GOT3 (cell line): ENCODE measurements at regions not wholly inside any gene's neighbourhood (a gene's known extent, or its start where the extent isn't known, plus 50 kb on each side); places are given as distances from the start of the nearest gene placed in this dataset.

Experiments used
- DNase-seq: peaks from one replicate; lab custom pipeline; 2025; ENCODE audit warnings: mixed read lengths; lab: John Stamatoyannopoulos, UW

DNA sequence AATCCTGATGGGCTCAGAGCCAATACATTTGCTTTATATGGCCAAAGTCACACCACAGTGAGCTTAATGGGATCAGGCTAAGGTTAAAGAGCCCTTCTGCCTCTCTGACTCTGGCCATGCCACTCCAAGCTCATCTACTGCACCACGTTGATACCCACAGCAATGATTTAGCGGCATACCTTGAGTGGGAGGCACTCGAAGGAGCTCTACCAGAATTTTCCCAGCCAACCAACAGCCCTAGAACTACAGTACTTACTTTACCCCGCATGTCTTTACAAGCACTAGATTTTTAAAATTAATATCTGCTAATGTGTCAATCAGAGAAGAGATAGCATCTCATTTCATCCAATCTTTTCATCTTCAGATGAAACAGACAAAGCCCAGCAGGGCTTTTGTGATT is 300.5 kb downstream of the GRIN2B start:
- no peak for DNase-seq

DNA sequence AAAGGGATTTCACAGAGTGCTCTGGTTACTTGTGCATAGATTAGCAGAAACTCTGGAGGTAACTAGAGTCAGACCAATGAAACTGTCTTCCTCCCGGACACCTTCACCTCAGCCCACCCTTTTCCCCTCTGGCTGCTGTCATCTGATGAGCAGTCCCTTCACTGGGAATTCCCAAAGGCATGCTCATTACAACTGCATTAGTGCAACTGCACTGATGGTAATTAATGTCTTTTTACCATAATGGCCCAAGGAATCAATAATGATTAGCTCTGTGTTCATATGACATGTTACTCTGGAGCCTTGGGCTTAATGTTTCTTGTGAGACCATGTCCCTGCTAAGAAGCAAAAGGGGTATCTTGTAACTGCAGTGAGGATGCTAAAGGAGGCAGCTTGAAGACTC is 304.5 kb downstream of the GRIN2B start:
- DNase-seq = no peak

DNA sequence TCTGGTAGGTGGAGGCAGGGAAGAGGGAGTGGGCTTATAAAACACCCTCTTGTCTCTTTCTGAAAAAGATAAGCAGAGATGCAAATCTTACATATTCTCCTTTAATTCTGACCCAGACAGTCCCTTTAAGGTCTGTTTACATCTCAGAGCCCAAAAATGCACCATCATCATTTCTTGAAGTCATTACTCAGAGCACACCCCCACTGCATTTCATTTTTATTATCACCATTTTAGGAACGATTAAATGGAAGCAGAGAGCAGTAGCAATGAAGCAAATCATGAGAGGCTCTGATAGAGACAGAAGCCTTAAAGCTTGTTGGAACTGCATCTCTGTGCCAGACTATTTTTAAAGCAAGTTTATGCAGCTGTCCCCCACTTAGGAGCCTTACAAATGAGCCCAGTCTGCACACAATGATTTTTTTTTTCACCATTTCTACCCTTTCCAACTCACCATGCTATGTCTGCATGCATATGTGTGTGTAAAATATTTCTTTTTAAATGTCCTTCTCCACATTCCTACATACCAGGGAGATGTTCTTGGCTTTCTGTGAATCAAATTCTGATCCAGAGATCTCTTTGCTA is 311.0 kb downstream of the GRIN2B start:
- no peak for DNase-seq

DNA sequence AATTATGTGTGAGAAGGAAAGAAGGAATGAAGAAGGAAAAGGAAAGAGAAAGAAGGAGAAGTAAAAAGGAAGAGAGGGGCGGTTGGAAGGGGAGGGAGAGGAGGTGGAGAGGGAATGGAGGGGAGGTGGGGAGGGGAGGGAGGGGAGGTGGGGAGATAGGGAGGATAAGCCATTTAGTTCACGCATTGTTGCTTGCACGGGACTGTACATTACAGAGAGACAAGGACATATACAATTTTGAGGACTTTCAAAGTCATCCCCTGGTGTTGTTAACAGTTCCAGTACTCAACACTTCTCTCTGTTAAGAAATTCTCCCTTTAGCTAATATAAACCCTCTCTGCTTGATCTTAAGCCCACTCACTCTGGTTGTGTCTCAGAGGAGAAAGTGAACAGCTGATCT is 312.5 kb downstream of the GRIN2B start:
- no peak for DNase-seq

DNA sequence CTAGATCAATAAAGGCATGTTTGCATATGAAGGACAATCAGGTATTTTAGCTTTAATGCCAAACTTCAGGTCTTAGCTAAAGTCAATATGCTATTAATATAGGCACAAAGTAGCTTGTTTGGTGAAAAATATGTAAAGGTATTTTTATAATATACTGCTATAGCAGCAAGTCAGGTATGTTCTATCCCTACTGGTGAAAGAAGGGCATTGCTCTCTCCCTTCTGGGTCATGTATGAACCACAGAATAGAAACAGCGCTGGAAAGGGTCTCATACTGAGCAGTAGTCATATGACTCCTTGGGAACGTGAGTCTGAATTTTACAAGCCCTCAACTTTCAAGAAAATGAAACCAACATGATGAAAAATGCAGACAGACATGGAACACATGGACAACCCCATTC is 314.6 kb downstream of the GRIN2B start:
- DNase-seq = no peak

DNA sequence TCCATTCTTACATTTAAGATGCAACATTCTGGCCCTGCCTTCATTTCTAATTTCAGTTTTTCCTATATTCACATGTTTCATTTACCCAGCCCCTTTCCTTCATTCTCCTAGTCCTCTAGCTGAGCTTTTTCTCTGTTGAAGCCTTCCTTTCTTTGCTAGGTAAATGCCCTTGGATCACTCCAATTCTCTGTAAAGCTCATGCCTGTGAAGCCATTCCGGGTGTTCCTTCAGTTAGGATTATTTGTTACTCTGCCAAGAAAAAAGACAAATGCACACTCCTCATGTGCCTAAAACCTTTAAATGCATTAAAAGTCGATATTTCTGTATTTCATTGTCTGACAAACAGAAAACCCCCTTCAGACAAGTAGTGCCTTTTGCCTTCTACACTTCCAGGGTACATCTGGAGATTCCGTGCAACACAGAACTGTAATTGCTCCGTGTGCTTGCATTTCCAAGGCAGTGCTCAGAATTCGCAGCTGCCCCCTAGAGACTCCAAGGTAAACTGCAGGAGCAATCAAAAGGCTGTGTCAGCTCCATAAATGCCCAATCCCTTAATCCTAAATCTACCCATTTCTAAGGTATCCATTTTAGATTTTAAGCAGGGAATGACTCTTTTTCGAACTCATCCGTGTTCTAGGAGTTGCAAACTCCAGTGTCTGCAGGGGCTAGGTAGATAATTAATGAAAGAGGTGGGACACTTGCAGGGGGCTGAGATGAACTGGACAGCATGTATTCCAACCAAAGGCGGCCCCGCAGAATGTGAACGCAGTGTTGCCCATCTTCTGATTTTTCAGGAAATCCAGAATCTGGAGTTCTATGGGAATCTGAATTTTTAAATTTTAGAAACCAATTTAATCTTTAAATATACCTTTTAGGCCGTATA is 320.2 kb downstream of the GRIN2B start:
- no peak for DNase-seq

DNA sequence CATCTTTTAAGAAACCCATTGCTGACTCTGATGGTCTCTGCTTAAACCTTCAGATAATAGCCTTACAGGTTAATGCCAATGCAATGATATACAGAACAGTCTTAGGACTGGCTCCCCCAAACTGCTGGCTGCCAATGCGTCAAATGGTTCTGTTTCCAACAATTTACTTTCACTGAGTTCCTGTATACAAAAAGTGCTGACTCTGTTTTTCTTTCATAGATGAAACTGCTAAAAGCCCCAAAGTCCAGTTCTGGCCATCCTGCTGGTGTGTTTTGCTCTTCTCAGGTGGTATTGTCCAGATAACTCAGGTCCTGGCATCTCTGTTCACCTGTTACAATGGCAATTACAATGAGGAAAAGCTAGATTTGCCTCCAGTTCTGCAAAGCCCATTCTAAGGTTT is 326.9 kb downstream of the GRIN2B start:
- DNase-seq = no peak

DNA sequence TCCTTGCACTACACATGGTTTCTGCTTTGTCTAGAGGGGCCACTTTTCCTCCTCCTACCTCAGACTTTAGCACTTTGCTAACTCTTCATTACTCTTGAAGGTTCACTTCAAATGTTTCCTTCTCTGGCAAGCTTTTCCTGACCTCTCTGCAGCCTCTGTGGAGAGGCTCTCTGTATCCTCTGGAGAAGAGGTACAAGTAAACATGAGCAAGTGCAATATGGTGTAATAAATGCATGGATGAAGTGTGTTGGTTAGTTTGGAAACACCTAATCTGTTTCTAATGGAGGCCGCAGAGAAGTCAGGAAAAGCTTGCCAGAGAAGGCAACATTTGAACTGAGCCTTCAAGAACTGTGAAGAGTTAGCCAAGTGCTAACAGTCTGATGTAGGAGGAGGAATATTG is 329.3 kb downstream of the GRIN2B start:
- no peak for DNase-seq

DNA sequence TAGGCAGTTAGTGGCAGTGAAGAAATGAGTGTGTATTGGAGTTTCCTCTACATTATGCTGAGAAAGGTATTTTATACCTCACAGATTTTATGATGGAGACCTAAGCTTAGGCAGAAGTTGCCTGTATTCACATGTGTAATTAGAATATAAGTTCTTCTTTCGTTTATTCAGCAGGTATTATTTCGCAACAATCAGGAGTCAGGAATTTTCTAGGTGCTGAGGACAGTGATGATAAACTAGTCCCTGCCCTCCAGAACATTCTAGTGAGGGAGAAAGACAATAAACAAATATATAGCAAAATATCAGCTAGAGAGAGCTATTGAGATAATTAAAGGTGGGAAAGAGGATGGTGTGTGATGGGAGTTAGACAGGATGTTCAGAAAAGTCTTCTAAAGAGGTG is 345.7 kb downstream of the GRIN2B start:
- DNase-seq = no peak

DNA sequence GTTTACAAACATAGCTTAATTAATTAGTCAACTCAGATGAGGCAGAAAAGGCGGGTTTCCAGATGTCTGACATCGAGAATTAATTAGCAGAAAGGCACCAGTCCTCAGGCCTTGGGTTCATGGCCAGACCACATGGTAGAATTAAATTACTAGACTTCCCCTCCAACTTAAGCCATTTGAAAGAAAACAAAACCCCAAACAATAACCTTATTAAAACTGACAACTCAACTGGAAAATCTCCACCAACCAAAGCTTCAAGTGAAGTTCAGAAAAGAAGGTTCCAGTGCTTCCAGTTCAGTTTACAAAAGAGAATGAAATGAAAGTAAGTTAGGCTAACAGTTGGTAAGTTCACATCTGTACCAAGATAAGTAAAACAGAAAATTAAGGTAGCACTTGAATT is 349.5 kb downstream of the GRIN2B start:
- no peak for DNase-seq

DNA sequence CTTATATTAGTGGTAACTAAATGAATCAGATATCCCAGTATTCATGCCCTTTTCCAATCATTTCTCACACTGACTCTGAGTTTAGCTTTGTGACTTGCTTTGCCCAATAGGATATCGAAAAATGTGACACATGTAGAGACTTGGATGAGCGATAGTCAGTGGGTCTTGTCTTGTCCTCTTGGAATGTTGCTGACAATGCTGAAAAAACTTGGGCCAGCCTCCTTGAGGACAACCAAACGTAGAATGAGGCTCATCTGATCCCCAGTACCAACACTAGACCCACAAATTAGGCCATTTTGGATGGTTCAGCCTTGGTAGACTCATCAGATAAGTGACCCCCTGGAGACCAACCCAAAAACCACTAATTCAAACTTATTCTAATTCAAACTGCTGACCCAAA is 351.0 kb downstream of the GRIN2B start:
- DNase-seq = no peak

DNA sequence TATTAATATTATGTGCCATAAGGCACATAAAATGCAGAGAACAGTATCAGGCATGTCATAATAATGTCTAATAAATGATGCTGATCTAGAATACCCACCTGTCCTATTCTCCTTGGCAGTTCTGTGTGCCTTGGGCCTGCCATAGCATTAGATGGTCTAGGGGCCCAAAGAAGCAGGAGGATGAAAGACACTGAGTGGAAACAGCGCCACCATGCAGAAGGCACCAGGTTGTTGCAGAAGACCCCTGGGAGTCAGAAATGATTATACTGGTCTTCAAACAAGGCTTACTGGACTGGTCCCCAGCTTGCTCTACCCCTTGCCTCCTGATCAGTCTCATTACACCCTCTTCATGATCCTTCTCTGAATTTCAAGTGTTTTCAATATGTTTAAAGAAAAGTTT is 353.3 kb downstream of the GRIN2B start:
- DNase-seq = no peak

DNA sequence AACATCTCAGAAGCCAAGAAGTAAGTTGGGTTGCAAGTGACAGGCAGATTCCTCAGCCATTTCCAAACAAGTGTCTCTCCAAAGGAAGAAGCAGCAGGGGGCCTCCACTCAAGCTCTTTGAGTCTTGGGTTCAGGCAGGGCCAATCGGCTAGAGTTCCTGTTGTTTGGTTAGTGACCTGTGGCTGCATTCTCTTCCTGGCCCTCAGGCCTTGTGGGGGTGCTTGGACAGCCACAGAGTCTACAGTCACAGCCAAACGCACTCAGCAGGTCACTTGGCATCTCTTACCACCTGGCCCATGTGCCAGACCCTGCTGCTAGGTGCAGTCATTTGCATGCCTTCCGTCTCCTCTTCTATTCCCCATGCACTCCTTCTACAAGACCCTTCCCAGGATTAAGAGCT is 353.9 kb downstream of the GRIN2B start:
- no peak for DNase-seq

DNA sequence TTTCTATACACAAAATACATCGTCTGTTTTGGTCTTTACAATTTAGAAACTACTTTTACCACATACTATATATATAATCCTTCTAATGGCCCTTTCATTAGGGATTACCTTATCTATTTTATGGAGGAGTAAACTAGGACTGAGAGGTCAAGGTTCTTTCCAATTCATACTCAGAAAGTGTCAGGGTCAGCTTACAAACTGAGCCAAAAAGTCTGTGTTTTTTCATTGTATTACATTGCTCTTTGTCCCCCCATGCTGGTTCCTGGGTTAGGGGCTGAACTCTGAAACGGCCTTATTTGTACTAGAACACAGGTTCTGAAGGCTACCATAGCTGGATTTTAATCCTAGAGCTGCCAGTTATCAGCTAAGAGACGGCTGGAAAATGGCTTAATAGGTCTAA is 368.1 kb downstream of the GRIN2B start:
- no peak for DNase-seq

DNA sequence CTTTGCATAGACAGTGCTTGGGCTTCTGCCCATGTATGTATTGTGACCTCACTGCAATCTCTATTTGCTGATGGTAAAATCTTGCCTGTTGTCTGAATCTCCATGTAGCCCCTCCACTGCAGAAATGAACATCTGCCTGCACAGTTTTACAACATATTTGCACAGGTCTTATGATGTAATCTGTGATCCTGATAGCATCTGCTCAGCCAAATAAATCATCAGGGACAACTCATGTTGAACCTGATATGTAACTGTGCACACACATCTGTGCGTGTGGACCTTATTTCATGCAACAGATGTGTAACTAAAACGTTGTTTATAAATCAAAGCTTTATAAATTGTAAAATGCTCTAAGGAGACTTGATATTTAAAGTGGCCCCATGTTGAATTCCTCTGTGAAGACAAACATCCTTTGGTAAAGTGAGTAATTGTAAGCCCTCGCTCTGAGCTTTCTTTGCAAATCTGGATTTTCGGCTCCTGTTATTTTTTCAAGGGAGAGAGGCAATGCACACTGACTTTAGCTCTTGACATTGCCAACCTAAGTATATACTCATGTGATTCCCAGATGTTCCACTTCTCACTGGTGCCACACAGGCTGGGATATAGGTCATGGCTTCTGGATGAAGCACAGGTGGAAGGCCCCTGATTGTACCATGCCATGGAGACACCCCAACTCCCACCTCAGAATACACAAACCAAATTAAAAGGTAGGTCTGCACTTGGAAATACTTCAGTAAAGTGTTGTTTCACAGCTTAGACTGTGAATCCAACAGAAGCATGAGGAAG is 371.3 kb downstream of the GRIN2B start:
- DNase-seq = no peak

DNA sequence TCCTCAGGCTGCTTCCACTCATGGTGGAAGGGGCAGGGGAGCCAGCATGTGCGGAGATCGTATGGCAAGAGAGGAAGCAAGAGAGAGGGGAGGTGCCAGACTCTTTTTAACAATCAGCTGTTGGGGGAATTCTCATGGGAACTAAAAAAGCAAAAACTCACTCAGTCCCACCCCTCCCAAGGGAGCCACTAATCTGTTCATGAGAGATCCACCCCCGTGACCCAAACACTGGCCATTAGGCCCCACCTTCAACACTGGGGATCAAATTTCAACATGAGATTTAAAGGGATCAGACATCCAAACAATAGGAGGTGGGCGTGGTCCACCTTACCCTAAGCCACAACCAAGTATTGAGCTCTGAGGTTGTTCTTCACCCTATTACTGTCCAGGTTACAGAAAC is 375.1 kb downstream of the GRIN2B start:
- no peak for DNase-seq

DNA sequence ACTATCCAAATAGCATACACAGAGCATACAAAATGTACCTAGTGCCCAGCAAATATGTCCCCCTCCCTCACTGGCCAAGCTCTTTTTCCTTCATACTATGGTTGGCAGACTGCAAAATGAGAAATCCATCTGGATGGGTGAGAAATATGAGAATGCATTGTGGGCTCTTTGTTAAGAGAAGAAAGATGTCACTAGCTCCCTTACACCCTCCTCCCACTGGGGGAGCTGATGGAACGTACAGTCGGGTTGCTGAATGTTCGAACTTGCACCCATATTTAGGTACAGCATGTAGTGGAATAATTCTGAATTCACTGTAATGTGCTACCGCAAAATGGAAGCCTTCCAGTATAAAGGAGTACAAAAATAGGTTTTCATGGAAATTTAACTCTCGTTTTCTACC is 377.4 kb downstream of the GRIN2B start:
- DNase-seq = no peak

DNA sequence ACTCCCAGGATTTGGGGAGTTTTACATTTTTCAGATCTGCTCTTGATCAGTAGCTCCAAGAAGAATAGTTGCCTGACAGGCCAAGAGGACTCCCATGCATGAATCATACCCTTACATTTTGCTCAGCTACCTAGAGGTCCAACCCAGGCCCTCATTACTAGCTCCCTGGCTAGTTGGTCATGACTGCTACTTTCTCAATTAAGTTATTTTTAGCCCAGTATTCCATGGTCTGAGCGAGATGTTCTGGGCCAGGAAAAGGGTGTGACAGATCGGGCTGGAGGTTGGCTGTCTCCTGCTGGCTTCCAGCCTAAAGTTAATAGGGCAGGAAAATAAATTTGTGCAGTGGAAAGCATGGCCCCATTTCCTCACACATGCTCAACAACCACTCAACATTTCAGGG is 379.2 kb downstream of the GRIN2B start:
- no peak for DNase-seq

DNA sequence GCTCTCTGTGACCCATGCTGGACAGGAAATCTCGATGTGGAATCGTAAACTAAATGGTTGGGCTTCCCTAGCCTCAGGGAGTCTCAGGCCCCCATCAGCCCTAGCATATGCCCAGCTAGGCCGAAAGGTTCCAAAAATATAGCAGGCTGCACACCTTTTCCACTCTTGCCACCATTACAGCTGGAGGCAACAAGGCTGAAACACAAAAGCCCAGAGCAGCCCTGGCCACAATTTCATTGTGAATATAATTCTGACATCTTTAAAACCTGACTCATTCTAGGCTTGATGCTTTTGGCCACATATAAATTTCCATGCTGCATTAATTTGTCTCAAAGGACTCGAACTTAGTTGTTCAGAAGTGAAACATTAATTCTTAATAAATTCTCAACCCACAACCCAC is 382.2 kb downstream of the GRIN2B start:
- no peak for DNase-seq

DNA sequence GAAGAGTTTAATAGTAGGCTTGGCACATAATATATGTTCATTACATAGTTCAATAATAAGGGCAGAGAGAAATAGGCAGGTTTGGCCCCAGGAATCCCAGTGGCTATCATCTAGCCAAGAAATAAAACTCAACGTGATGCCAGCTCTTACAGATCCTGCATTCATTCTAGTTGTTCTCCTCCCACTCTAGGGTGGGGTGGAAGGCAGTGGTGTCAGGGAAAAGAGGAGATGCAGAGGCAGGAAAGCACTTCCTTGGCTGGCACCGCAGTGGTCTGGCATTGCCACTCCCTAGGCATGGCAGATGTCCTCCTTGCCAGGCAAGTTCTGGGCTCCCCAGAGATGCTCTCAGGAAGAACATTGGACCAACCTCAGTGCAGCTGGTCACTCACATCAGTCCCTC is 383.6 kb downstream of the GRIN2B start:
- no peak for DNase-seq

DNA sequence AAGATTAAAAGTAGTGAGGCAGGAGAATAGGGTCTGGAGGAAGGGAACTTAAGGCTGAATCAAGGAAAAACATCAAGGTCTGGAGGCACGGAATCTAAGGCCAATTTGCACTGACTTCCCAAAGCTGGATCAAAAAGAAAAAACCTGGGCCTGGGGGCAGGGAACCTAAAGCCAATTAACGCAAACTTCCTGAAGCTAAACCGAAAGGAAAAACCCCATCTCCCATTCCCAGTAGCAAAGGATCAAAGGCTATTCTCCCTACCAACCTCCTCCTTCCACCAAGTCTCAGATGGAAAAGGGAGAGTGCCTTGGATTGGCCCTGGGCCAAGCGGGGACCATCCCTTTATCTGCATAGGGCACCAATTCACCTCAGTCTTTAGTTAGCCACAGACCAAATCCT is 384.2 kb downstream of the GRIN2B start:
- DNase-seq = no peak

DNA sequence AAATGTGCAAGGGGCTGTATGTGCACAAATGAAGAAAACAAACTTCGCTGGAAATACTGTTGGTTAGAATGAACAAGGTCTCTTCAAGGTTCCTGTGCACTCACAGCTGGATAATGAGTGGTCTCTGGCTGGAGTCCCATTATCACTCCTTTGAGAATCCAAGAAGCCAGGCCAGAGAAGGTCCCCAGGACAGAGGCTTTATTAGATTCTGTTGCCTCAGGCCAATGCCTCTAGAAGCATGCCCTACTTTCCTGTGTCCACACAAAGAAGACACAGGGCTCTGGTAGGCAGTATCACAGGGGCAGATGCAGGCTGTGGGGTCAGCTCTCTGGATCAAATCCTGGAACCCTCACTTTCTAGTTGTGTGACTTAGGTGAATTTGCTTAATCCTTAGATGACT is 384.7 kb downstream of the GRIN2B start:
- no peak for DNase-seq
